ENCODE measurements at regions not wholly inside any gene's neighbourhood (a gene's known extent, or its start where the extent isn't known, plus 50 kb on each side); places are given as distances from the start of the nearest gene placed in this dataset.
"Not testable (repeated sequence)": the region's sequence is repeated elsewhere in the genome, so short reads cannot be mapped to it uniquely, and the experiment has no call there.

DNA sequence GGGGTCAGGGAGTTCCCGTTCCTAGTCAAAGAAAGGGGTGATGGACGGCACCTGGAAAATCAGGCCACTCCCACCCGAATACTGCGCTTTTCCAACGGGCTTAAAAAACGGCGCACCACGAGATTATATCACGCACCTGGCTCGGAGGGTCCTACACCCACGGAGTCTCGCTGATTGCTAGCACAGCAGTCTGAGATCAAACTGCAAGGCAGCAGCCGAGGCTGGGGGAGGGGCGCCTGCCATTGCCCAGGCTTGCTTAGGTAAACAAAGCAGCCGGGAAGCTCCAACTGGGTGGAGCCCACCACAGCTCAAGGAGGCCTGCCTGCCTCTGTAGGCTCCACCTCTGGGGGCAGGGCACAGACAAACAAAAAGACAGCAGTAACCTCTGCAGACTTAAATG is 100.1 kb upstream of the IQCM start:
- DNase-seq; intact Hi-C loops (cut with DNase I): not testable (repeated sequence)

DNA sequence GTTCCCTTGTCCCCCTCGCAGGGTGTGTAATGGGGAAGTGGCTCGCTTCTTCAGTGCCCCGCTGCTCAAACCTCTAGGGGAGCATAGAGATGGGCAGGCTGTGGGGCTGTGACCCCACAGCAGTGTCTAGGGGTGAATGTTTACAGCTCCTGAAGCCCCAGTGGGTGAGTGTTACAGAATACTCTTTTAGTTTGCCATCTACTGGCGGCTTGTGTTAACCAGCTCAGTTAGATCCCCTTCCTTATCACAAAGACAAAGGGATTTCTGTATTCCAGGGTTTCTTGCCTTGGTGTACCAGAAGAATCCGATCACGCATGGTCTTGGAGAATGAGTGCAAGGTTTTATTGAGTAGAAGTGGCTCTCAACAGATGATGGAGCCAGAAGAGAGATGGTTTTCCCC is 108.1 kb upstream of the IQCM start:
- intact Hi-C loops (cut with DNase I), result no loop called here
- no peak for DNase-seq

DNA sequence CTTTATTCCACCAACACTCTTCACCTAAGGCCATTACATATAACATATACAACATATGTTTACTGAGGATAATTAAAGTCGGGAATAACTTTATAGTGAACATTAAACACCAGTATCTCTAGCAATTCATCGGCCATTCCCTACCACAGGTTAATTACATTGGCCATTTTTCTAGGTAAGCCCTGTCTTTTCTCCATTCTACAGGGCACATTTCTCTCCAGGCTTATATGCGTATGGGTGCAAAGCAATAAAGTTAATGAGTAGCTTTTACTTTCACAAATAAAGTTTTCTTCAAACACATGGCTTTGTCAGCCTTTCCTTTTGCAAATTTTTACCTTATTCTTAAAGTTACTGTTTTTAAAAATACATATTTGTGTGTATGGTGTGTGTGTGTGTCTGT is 111.9 kb upstream of the IQCM start:
- intact Hi-C loops (cut with DNase I), result no loop called here
- no peak for DNase-seq

DNA sequence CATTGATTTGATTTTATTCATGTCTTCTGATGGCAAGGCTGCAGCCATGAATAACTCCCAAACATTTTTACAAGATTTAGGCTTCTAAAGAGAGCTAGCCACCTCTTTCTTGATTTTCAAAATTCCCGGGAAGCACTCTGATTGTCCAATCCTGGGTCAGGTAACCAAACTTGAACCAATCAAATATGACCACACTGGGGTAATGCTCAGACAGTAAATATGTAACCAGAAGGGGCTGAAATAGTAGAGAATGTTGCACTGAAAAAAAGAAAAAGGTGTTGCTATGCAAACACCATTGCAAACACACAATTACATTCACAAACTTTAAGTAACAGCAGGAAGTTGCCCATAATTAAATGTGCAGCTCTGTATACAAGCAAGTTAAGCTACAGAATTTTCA is 112.9 kb upstream of the IQCM start:
- intact Hi-C loops (cut with DNase I), result no loop called here
- no peak for DNase-seq

DNA sequence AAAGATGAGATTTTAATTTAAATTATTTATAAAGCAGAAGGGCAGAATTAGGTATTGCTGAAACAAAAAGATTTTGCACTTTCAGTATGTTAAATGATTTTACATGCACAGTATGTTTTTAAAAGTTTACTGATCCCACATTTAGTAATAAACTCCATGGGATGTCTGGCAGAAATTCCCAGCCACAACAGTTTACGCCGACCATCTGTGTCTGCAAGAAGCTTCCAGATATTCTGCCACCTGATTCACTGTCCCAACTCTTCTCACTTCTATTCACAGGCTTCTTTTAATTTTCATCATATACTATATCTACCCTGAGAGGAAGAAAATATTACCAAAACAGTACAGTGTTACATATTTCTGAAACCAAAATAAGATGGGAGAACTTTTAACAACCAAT is 115.8 kb upstream of the IQCM start:
- DNase-seq, result no peak
- intact Hi-C loops (cut with DNase I), result no loop called here

DNA sequence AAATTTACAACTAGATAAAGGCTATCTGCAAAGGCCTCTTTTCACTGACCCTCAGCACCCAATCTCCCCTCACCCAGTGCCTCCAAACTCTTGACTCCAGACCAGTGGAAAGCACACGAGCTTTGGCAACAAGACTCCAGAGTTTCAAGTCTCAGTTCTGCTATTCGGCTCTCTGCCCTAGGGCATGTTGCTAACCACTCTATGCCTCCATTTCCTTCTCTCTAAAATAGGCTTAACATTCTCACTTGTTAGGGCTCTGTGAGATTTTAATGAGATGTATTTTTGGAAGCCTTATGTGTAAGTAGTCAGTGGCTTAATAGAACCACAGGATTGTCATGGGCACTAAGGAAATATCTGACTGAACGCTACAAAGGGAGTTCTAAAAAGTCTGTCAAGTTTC is 116.5 kb upstream of the IQCM start:
- intact Hi-C loops (cut with DNase I), result no loop called here
- no peak for DNase-seq

DNA sequence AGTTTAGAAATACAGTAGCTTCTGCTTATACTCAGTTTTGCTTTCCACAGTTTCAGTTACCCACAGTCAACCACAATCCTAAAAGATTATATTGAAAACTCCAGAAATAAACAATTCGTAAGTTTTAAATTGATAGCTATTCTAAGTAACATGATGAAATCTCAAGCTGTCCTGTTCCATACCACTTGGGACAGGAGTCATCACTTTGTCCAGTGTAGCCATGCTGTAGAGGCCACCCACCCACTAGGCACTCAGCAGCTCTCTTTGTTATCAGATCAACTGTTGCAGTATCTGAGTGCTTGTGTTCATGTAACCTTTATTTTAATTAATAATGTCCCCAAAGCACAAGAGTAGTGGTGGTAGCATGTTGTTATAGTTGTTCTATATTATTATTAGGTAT is 117.5 kb upstream of the IQCM start:
- intact Hi-C loops (cut with DNase I), result no loop called here
- no peak for DNase-seq

DNA sequence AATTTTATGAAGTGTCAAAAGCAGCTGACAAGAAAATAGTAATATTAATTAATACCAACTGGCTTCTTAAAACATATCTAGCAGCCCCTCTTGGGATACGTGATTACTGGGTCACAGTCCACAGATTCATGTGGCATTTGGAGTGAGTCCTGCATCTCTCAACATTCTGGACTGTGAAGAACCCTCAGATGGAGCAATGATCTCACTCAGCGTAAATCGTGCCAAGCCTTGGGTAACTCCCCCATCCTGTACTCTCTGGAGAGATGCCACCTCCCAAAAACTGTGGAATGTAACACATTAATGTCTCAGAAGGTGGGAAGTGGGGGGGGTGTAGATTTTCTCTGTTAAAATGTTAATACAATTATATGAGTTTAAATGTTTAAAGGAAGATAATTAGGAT is 118.2 kb upstream of the IQCM start:
- DNase-seq, result no peak
- intact Hi-C loops (cut with DNase I), result no loop called here

DNA sequence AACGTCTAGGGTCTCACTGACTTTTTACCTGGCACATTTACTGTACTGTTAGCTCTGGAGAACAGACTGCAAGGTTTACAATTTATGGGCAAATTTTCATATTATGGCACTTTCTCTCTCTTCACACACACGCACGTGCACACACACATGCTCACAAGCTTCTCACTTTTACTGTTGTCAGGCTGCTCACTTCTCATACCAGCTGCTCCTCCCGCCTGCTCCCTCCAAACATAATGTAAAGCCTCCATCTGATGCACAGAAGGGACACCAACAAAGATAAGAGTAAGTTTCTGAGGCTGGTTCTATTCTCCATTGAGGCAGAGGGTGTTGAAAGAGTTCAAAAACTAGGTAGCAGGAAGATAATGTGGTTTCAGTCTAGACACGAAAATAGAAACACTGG is 128.9 kb upstream of the DCLK2 start:
- DNase-seq, result no peak
- intact Hi-C loops (cut with DNase I), result no loop called here

DNA sequence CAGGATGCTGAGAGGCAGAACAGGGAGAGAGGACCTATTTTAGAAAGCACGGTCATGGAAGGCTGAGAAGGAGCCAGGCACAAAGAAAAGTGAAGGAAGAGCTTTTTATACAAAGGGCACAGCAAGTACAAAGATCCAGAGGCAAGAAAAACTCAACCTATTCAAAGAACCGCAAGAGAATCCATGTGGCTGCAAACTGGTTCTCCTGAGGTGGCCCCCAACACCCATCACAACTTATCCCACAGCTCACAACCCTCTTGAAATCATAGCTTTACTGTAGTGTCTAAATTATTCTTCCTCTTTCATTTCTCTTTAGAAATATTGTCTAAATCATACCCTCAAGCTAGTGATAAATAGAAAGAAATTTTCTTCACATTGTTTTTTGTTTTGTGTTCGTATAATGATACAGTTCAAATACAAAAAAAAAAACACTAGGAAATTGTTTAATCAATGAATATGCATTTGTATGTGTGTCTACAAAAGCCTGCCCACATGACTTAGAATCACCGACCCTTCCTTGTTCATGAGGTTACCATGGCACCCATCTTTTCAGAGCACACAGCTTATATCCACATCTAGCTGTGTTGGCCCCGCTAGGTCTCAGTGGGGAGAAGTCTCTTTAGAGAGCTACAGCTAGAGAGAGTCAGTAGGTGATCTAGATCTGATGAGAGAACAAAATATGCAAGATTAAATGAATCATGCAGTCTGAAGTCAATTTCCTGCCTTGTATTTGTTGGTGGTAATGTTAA is 126.9 kb upstream of the DCLK2 start:
- intact Hi-C loops (cut with DNase I), result no loop called here
- DNase-seq, result no peak

DNA sequence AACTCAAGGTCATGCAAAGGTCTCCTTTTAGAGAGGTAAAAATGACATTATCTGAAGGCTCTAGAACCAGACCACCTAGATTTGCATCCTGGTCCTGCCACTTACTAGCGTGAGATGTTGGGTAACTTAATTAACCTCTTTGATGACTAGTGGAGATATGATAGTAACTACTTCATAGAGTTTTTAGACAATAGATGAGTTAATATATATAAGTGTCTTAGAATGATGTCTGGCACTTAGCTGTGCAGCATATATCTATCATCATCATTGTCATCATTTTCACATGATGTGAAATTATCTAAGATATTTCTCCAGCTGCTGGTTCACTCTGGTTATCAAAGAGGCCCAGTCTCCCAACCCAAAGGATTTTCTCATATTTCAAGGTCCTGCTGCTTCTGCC is 126.1 kb upstream of the DCLK2 start:
- no peak for DNase-seq
- intact Hi-C loops (cut with DNase I), result no loop called here

DNA sequence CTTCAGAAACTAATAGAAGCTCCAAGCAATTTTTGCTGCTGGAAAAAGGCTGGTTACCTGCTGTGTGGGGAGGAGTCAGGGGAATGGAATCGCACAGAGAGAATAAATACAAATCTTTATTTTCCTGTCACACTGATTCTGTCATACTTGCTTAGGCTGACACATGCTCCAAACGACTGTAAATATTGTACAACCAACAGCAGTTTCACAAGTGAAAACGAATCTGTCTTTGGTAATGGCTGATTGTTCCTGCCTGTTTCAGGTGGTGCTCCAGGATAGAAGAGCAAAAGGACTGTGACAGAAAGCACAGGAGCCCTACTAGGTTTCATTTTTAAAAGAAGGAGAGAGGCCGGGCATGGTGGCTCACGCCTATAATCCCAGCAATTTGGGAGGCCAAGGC is 125.5 kb upstream of the DCLK2 start:
- no peak for DNase-seq
- intact Hi-C loops (cut with DNase I), result no loop called here

DNA sequence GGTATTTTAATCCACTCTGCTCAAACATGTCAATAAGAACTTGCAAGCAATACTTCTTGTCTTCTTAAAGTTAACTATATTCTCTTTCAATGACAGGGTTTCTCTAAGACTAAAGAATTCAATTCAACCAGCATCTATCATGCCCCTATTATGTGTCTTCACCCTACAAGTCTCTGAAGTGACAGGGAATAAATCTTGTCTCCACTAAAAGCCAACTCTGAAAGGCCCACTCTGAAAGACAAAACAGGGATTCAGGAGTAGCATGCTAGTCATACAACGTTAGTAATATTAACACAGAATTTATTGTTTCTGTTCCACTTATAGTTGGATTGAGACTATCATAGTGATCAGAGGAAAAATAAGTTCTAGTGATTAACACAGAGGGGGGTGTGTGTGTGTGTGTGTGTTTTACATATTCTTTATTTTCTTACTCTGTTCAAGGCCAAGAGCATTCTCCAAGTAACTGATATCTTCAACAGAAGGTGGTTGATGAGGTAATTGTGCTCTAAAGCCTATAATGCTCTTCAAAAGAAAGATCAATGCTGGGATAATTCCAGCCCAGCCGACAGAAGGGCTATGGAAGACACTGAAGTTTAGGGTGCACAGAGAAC is 122.4 kb upstream of the DCLK2 start:
- no peak for DNase-seq
- intact Hi-C loops (cut with DNase I), result no loop called here

DNA sequence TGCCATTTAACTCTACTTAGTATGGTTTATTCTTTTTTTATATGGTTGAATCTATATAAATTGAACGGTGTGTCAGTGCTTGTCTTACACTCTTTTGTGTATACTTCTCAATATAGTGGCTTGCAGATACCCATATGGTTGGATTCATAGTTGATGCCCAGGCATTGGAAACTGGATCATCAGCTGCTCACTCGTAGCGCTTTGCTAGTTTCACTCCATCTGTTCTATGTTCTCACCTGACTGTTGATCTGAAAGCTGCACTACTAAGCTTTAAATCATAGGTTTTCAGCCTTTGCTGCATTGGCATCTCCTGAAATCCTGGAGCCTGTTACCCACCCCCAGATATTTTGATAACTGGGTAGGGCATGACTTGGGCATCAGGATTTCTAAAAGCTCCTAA is 121.6 kb upstream of the DCLK2 start:
- DNase-seq, result no peak
- intact Hi-C loops (cut with DNase I), result no loop called here

DNA sequence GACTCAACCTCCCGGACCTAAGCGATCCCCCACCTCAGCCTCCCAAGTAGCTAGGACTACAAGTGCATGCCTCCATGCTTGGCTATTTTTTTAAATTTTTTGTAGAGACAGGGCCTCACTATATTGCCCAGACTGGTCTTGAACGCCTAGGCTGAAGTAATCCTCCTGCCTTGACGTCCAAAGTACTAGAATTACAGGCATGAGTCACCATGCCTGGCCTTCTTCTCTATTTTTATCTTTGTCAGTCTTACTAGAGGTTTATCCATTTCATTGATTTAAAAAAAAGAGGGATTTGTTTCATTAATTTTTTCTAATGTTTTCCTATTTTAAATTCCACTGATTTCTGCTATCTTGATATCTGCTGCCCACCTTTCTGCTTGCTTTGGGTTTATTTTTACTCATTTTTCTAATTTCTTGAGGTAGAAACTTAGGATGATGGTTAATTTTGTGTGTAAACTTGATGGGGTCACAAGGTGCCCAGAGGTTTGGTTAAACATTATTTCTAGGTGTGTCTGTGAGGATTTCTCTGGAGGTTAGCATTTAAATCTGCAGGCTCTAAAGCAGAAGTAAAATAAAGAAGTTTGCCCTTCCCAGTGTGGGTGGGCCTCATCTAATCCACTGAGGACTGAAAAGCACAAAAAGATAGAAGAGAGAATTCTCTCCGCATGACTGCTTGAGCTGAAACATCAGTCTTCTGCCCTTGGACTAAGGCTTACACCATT is 116.2 kb upstream of the DCLK2 start:
- intact Hi-C loops (cut with DNase I), result no loop called here
- DNase-seq, result no peak

DNA sequence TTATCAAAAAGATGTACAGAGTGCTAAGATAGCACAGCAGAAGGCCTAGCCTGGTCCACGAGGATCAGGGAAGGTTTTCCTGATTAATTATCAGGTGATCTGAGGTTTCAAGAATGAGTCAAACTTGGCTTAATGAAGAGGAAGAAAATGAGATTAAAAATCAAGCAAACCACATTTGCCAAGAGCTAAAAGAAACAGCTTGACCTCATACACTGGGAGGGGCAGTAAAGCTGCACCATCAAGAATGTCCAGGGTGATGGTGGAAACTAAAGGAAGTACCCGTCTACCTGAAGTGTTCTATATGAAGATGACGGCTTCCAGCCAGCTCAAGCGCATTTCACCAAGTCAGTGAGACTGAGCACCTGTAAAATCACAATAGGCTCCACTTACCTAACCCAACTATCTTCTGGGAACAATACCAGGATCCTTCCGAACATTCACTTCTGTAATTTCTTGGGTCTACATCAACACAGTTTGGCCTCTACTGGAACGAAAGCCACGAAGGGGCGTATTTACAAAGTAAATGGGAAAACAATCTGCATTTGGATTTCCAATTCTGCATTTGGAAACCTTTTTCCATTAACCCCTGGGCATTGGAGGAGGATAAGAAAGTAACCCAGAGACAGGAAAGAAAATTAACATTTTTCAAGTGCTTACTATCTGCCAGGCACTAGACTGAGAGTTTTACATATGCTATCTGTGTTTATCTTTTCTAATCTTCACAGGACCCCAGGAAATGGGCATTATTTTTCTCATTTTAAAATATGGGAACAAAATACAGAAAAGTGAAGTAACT is 114.0 kb upstream of the DCLK2 start:
- DNase-seq, result no peak
- intact Hi-C loops (cut with DNase I), result no loop called here

DNA sequence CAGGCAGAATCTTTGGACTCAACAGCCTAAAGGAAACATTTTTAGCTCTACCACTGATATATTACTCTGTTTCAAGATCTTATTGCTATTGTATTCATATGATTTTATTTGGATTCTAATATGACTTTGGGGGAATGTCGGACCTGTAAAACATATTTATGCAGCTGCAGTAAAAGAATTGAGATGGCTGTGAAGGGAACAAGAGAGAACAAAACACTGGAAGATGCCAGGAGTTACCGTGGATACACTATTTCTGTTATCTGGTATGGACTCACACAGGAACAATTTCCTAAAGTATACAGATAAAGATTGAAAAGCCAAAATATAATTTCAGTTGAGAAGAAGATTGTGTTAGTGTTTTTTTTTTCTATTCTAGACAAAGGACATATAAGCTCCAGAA is 113.0 kb upstream of the DCLK2 start:
- DNase-seq, result no peak
- intact Hi-C loops (cut with DNase I), result no loop called here

DNA sequence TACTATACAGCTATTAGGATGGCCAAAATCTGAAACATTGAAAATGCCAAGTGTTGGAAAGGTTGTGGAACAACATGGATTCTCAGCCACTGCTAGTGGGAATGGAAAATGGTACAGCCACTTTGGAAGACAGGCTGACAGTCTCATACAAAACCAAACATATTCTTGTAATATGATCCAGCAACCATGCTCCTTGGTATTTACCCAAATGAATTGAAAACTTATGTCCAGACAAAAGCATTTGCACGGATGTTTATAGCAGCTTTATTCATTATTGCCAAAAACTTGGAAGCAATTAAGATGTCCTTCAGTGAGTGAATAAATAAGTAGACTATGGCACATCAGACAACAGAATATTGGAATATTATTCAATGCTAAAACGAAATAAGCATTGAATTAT is 105.8 kb upstream of the DCLK2 start:
- no peak for DNase-seq
- intact Hi-C loops (cut with DNase I), result no loop called here

DNA sequence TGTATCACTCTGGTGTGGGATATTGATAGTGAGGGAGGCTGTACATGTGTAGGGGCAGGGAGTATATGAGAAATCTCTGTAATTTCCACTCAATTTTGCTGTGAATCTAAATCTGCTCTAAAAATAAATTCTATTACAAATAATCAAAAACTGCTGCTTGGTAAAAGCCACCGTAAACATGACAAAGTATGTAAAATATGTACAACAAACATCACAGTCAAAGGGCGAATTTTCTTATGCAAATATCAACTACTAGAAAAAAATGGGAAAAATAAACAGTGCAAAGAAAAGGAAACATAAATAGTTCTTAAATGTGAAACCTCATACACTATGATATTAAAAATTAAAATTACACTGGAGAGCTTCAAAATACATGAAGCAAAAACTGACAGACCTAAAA is 105.1 kb upstream of the DCLK2 start:
- intact Hi-C loops (cut with DNase I), result no loop called here
- DNase-seq, result no peak

DNA sequence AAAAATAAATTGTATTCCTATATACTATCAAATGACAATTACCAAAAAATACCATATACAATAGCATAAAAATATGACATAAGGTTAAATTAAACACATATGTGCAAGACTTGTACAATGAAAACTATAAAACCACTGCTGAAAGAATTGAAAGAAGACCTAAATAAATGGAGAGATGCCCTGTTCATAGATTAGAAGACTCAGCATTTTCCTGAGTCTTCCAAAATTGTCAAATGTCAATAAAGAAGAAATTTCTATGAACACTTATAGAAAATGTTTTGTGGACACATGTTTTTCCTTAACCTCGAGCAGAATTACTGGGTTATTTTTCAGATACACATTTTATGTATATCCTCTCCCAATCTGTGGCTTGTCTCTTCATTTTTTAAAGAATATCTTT is 103.1 kb upstream of the DCLK2 start:
- intact Hi-C loops (cut with DNase I), result no loop called here
- DNase-seq, result no peak

Data from head of caudate nucleus (tissue), 42 donors.